ENCODE measurements at regions not wholly inside any gene's neighbourhood (a gene's known extent, or its start where the extent isn't known, plus 50 kb on each side); places are given as distances from the start of the nearest gene placed in this dataset.

DNA sequence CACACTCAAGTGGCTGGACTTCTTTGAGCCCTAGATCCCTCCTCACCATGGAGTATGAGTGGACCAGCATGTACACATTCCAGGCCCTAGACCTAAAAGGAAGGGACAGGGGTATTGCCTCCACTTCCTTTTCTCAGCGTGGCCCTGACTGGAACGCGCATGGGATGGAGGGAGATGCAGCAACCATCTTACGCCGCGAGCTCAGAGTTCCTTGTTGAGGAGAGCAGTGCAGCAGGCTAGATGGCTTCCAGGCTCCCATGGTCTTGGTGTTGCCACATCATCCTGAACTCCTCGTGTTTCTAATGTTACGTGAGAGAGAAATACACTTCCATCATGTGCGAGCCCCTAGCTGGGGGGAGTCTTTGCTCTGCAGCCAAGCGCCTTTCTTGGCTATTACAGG lies 61.8 kb upstream of the DIO3 start:
- TF ChIP-seq, protein P1, sequence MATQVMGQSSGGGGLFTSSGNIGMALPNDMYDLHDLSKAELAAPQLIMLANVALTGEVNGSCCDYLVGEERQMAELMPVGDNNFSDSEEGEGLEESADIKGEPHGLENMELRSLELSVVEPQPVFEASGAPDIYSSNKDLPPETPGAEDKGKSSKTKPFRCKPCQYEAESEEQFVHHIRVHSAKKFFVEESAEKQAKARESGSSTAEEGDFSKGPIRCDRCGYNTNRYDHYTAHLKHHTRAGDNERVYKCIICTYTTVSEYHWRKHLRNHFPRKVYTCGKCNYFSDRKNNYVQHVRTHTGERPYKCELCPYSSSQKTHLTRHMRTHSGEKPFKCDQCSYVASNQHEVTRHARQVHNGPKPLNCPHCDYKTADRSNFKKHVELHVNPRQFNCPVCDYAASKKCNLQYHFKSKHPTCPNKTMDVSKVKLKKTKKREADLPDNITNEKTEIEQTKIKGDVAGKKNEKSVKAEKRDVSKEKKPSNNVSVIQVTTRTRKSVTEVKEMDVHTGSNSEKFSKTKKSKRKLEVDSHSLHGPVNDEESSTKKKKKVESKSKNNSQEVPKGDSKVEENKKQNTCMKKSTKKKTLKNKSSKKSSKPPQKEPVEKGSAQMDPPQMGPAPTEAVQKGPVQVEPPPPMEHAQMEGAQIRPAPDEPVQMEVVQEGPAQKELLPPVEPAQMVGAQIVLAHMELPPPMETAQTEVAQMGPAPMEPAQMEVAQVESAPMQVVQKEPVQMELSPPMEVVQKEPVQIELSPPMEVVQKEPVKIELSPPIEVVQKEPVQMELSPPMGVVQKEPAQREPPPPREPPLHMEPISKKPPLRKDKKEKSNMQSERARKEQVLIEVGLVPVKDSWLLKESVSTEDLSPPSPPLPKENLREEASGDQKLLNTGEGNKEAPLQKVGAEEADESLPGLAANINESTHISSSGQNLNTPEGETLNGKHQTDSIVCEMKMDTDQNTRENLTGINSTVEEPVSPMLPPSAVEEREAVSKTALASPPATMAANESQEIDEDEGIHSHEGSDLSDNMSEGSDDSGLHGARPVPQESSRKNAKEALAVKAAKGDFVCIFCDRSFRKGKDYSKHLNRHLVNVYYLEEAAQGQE (IDR thresholded peaks at IDR 0.05; ENCODE audit: insufficient read depth in 1 of 2, low read depth in 2 of 2, low read length in 2 of 2), result no peak
- no peak for TF ChIP-seq POLR2AphosphoS5 (IDR thresholded peaks at IDR 0.05; ENCODE audit: low read depth, low read length)
- TF ChIP-seq SIN3A (IDR thresholded peaks at IDR 0.05; ENCODE audit: borderline replicate concordance, insufficient read depth, low read length), result no peak

All from PFSK-1 (cell line).